Spinal cord (tissue), 9 donors: ENCODE measurements at regions not wholly inside any gene's neighbourhood (a gene's known extent, or its start where the extent isn't known, plus 50 kb on each side); places are given as distances from the start of the nearest gene placed in this dataset.
"Not testable (repeated sequence)": the region's sequence is repeated elsewhere in the genome, so short reads cannot be mapped to it uniquely, and the experiment has no call there.

Experiments used
- DNase-seq, 6 donors: peaks; one replicate each; pipeline versions ENCODE4 v3.0.0 to v3.0.0-alpha.2; 2013 to 2015; ENCODE audit warnings: low spot score in 6 of 6, low read depth in 4 of 6
- H3K27ac ChIP-seq: one replicate; pipeline ENCODE4 v1.5.1; 2013; ENCODE audit warnings: low read depth, low read length, control low read depth
- H3K27me3 ChIP-seq: one replicate; pipeline ENCODE4 v1.6.1; 2013; ENCODE audit warnings: low read length; ENCODE audit not compliant: control insufficient read depth, insufficient read depth
- H3K36me3 ChIP-seq: one replicate; pipeline ENCODE4 v1.6.1; 2013; ENCODE audit warnings: low read length; ENCODE audit not compliant: control insufficient read depth, insufficient read depth
- H3K4me1 ChIP-seq: one replicate; pipeline ENCODE4 v1.6.1; 2013; ENCODE audit warnings: low read length; ENCODE audit not compliant: control insufficient read depth, insufficient read depth
- H3K4me3 ChIP-seq: one replicate; pipeline ENCODE4 v1.5.1; 2013; ENCODE audit warnings: low read depth, low read length, control low read depth
- H3K9me3 ChIP-seq: one replicate; pipeline ENCODE4 v1.6.1; 2013; ENCODE audit warnings: low read length; ENCODE audit not compliant: control insufficient read depth, insufficient read depth
- WGBS: methylation state at CpG from one replicate; pipeline ENCODE4 v1.1.5; 2013; ENCODE audit warnings: missing lambda C conversion rate; ENCODE audit not compliant: insufficient coverage; 5-methylcytosine and 5-hydroxymethylcytosine counted together
- donor health status: healthy.

DNA sequence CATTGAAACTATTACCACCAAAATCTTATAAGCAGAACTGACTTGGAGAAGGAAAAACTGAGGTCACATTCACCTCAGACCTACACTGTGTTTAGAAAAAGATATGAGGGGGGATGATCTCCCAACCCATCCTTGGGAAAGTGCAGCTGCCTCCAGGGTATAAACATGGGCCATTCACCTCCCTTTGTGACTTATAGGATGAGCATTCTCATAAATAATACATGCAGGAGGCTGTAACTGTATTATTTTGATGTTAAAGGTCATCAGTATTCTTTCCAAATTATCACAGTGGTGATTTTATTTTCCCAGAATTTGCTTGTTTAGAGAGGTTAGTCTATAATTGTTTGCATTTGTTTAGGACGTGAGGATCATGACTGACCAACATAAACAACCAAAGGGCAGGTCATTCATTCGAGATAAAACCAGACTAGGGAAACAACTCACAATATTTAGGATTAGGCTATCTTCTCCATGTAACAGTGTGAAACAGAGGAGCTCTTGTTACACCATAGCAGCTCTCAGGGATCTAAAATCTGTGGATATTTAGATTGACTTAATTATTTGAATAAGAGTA, 109.2 kb upstream of the NR5A2 start:
- no peak for DNase-seq
- no peak overlapping the region for H3K4me3 ChIP-seq
- no CpG with 5 or more reads among the region's 2 CpGs for WGBS

DNA sequence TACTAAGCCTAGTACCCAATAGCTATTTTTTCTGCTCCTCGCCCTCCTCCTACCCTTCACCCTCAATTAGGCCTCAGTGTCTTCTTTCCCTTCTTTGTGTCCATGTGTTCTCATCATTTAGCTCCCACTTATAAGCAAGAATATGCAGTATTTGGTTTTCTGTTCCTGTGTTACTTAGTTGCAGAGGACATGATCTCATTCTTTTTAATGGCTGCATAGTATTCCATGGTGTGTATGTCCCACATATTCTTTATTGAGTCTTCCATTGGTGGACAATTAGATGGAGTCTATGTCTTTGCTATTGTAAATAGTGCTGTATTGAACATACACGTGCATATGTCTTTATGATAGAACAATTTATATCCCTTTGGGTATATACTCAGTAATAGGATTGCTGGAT, 106.9 kb upstream of the NR5A2 start:
- Histone ChIP-seq H3K4me1 (no peaks in the 10 kb centered on the region), H3K4me3 (no peak overlapping the region), H3K9me3 (no peaks in the 10 kb centered on the region), H3K36me3 (no peaks in the 10 kb centered on the region), H3K27me3 (no peaks in the 10 kb centered on the region), H3K27ac (no peak overlapping the region)
- DNase-seq = no peak
- WGBS = no CpG with 5 or more reads among the region's 2 CpGs

More for the DNA sequence above, 109.2 kb upstream of the NR5A2 start:
- Histone ChIP-seq H3K4me1 (no peaks in the 10 kb centered on the region), H3K36me3 (no peaks in the 10 kb centered on the region), H3K9me3 (no peaks in the 10 kb centered on the region), H3K27ac (no peak overlapping the region), H3K27me3 (no peaks in the 10 kb centered on the region)

DNA sequence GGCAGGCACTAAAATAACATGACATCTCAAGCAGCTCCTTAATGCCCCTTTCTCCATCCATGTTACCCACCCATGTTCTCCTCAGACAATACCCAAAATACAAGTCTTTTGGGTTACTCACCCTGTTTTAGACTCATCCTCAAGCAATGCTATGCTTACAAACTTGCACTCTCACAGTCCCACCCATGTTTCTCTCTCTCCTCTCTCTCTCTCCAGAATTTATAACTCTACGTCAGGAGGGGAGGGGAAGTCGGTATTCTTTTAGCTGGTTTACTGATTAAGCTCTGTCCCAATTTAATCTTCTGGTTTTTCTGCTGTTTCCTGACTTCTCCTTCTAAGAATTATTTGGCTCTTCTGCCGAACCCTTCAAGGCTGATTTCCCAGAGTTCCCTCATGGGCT, 98.0 kb upstream of the NR5A2 start:
- Histone ChIP-seq H3K27ac (no peak overlapping the region), H3K36me3 (no peaks in the 10 kb centered on the region), H3K4me1 (no peaks in the 10 kb centered on the region), H3K4me3 (no peak overlapping the region), H3K27me3 (no peaks in the 10 kb centered on the region), H3K9me3 (no peaks in the 10 kb centered on the region)
- no peak for DNase-seq
- no CpG with 5 or more reads among the region's 3 CpGs for WGBS

DNA sequence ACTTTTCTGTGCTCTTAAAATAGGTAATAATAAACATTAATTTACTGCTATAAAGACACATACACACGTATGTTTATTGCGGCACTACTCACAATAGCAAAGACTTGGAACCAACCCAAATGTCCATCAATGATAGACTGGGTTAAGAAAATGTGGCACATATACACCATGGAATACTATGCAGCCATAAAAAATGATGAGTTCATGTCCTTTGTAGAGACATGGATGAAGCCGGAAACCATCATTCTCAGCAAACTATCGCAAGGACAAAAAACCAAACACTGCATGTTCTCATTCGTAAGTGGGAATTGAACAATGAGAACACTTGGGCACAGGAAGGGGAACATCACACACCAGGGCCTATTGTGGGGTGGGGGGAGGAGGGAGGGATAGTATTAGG, 97.4 kb upstream of the NR5A2 start:
- not testable (repeated sequence) for H3K27me3 ChIP-seq, H3K27ac ChIP-seq, H3K4me3 ChIP-seq, H3K9me3 ChIP-seq, DNase-seq, H3K36me3 ChIP-seq, H3K4me1 ChIP-seq
- WGBS = no CpG with 5 or more reads among the region's 5 CpGs

DNA sequence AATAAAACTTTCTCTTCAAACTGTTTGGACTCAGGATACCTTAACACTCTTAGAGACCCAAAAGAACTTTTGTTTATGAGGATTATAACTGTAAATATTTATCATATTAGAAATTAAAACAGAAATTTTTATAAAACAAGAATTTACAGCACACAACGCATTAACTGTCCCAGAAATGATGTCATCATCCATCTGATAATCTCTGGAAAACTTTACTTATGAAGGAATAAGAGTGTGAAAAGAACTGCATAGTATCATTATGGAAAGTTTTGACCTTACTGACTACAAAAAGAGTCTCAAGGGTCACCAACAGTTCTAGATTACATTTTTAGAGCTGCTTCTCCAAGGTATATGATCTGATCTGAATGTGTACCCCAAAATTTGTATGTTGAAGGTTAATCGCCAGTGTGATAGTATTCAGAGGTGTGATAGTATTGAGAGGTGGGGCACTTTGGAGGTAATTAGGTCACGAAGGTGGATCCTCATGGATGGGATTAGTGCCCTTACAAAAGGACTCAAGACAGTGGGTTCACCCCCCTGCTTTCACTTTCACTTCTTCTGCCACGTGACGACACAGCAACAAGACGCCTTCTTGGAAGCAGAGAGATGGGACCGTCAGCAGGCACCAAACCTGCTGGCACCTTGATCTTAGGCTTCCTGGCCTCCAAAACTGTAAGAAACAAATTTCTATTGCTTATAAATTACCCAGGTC, 95.7 kb upstream of the NR5A2 start:
- H3K27me3 ChIP-seq = no peaks in the 10 kb centered on the region
- no peaks in the 10 kb centered on the region for H3K4me1 ChIP-seq
- H3K27ac ChIP-seq = no peak overlapping the region
- H3K36me3 ChIP-seq = no peaks in the 10 kb centered on the region
- no peaks in the 10 kb centered on the region for H3K9me3 ChIP-seq
- WGBS = 98% methylated on average over 5 of the region's 7 CpGs
- H3K4me3 ChIP-seq = no peak overlapping the region
- DNase-seq = no peak

DNA sequence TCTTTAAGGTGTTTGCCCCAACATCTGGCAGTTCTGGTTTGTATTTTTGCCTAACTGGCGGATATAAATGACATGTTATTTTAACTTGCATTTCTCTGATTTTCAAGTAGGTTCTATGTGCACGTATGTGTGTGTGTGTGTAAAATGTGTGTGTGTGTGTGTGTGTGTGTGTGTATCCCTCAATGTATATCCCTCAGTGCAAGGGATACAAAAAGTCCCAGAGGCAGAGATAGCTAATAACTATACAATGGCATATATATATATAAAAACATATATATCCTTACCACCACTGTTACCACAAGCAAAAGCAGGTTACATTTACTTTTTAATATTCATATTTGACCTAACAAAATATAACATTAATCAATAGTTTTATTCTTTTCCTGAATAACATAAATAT, 95.0 kb upstream of the NR5A2 start:
- Histone ChIP-seq H3K9me3 (no peaks in the 10 kb centered on the region), H3K4me1 (no peaks in the 10 kb centered on the region), H3K36me3 (no peaks in the 10 kb centered on the region), H3K27me3 (no peaks in the 10 kb centered on the region), H3K27ac (no peak overlapping the region), H3K4me3 (no peak overlapping the region)
- DNase-seq = no peak
- WGBS = no CpG with 5 or more reads among the region's 2 CpGs

DNA sequence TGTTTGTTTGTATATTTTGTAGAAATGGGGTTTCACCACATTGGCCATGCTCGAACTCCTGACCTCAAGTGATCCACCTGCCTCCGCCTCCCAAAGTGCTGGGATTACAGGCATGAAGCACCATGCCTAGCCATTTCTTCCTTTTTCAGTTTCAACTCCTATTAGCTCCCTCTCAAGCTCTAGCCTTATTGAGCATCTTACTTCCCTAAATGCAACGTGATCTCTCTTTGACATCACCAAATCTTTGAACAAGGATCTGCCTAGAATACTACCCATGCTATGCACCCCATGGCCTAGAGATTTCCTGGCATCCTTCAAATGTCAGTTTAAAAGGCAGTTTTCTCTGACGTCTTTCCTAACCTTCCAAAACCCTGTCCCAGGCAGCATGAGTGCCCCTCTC, 91.1 kb upstream of the NR5A2 start:
- Histone ChIP-seq H3K36me3 (no peaks in the 10 kb centered on the region), H3K4me3 (no peak overlapping the region), H3K9me3 (no peaks in the 10 kb centered on the region), H3K4me1 (no peaks in the 10 kb centered on the region), H3K27ac (no peak overlapping the region), H3K27me3 (no peaks in the 10 kb centered on the region)
- no peak for DNase-seq
- WGBS = 86% methylated on average over 4 of the region's 4 CpGs

DNA sequence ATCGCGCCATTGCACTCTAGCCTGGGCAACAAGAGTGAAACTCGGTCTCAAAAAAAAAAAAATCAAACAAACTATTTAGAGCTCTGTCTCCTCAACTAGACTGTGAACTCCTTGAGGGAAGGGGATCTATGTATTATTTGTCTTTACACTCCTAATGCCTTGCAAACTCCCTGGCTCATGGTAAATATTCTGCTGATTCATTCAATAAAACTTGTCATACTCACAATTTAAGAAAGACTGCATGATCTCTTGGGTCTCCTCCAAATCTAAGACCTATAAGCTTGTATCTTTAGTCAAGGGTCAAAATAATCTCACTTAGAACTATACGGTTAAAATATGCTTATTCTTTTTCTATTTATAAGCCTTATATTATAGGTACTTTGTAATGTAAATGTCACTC, 90.3 kb upstream of the NR5A2 start:
- Histone ChIP-seq H3K9me3 (no peaks in the 10 kb centered on the region), H3K4me1 (no peaks in the 10 kb centered on the region), H3K36me3 (no peaks in the 10 kb centered on the region), H3K27me3 (no peaks in the 10 kb centered on the region), H3K27ac (no peak overlapping the region), H3K4me3 (no peak overlapping the region)
- no CpG with 5 or more reads among the region's 4 CpGs for WGBS
- no peak for DNase-seq

DNA sequence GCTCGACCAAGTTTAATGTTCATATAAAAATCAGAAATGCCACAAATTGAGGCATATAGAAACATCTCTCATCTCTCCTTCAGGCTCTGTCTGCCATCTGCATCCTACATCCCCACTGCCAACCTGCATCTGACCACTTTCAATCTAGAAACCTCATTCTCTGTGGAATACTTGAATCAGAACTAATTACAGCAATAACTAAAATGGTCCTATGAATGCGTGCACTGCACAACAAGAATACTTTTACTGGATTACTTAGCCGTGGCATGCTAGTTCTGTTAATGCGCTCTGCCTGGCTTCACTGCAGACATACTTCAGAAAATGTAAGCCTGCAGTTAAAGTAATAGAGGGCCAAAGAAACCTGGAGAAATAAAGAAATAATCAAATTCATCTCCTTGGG, 89.8 kb upstream of the NR5A2 start:
- H3K4me3 ChIP-seq = no peak overlapping the region
- H3K27me3 ChIP-seq = no peaks in the 10 kb centered on the region
- DNase-seq = peak in 3 of 6 donors; percentile 1 to 91 (median 12)
- no peaks in the 10 kb centered on the region for H3K9me3 ChIP-seq
- WGBS = no CpG with 5 or more reads among the region's 4 CpGs
- no peak overlapping the region for H3K27ac ChIP-seq
- no peaks in the 10 kb centered on the region for H3K36me3 ChIP-seq
- no peaks in the 10 kb centered on the region for H3K4me1 ChIP-seq

DNA sequence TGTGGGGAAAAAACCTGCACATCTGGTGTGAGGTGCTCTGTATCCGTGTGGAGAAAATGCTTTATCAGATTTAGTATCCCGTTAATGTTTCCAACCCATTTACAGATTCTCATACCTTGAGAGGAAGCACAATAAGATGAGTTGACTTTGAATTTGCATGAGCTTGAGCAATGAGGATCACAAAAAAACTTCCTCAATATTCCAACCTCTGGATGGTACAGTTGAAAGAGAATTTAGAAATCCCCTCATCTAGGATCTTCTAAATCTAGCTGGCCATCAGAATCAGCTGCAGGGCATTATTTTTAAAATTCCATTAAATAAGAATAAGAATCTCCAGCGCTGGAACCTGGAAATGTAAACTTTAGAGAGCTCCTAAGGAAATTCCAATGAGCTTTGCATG, 82.5 kb upstream of the NR5A2 start:
- Histone ChIP-seq H3K27me3 (no peaks in the 10 kb centered on the region), H3K4me3 (no peak overlapping the region), H3K4me1 (no peaks in the 10 kb centered on the region), H3K27ac (no peak overlapping the region), H3K36me3 (no peaks in the 10 kb centered on the region), H3K9me3 (no peaks in the 10 kb centered on the region)
- no peak for DNase-seq
- no CpG with 5 or more reads among the region's 3 CpGs for WGBS
